Neuronal stem cell (in vitro differentiated cells): ENCODE measurements at regions not wholly inside any gene's neighbourhood (a gene's known extent, or its start where the extent isn't known, plus 50 kb on each side); places are given as distances from the start of the nearest gene placed in this dataset.
"Not testable (repeated sequence)": the region's sequence is repeated elsewhere in the genome, so short reads cannot be mapped to it uniquely, and the experiment has no call there.

ENCODE experiments used
- DNase-seq: peaks from one replicate; pipeline ENCODE4 v3.0.0-alpha.2; 2013; ENCODE audit warnings: low spot score
- H2AFZ ChIP-seq: one replicate; pipeline ENCODE4 v1.6.1; 2013; ENCODE audit warnings: mild to moderate bottlenecking, low read length, inconsistent platforms
- H2AK5ac ChIP-seq: 2 replicates; pipeline ENCODE4 v1.6.1; 2013; ENCODE audit warnings: low read depth, mild to moderate bottlenecking, inconsistent platforms, low read length, moderate library complexity, mixed read lengths
- H2BK120ac ChIP-seq: 2 replicates; pipeline ENCODE4 v1.6.1; 2013; ENCODE audit warnings: low read depth, mild to moderate bottlenecking, inconsistent platforms, low read length, moderate library complexity, mixed read lengths
- H2BK12ac ChIP-seq: one replicate; pipeline ENCODE4 v1.6.1; 2013; ENCODE audit warnings: low read length, inconsistent platforms
- H2BK15ac ChIP-seq: 2 replicates; pipeline ENCODE4 v1.6.1; 2013; ENCODE audit warnings: mild to moderate bottlenecking, low read length, inconsistent platforms, mixed read lengths
- H2BK5ac ChIP-seq: one replicate; pipeline ENCODE4 v1.6.1; 2013; ENCODE audit warnings: inconsistent platforms, mild to moderate bottlenecking, low read length, moderate library complexity
- H3K14ac ChIP-seq: one replicate; pipeline ENCODE4 v1.6.1; 2013; ENCODE audit warnings: low read length, inconsistent platforms
- H3K18ac ChIP-seq: 2 replicates; pipeline ENCODE4 v1.6.1; 2013; ENCODE audit warnings: low read length, inconsistent platforms
- H3K23ac ChIP-seq: 2 replicates; pipeline ENCODE4 v1.6.1; 2013; ENCODE audit warnings: low read depth, mild to moderate bottlenecking, mixed read lengths, low read length, inconsistent platforms; ENCODE audit not compliant: poor library complexity
- H3K27ac ChIP-seq: replicated peaks from 3 replicates; pipeline ENCODE4 v1.5.1; 2013; ENCODE audit warnings: low read length, inconsistent platforms
- H3K27me3 ChIP-seq, 3 experiments: 2 replicates each; pipeline ENCODE4 v1.6.1; 2013; ENCODE audit warnings: low read length in 3 of 3, mild to moderate bottlenecking in 2 of 3, inconsistent platforms in 1 of 3, low read depth in 1 of 3, mixed read lengths in 1 of 3, moderate library complexity in 1 of 3; ENCODE audit not compliant: control insufficient read depth in 3 of 3, insufficient read depth in 3 of 3
- H3K36me3 ChIP-seq, 2 donors: replicated peaks in 1 of 2; 2 replicates each; pipeline ENCODE4 v1.6.1; 2013; ENCODE audit warnings: low read length in 2 of 2; ENCODE audit not compliant: control insufficient read depth in 2 of 2, insufficient read depth in 2 of 2
- H3K4ac ChIP-seq: 2 replicates; pipeline ENCODE4 v1.6.1; 2013; ENCODE audit warnings: inconsistent platforms, mild to moderate bottlenecking, low read length, moderate library complexity
- H3K4me1 ChIP-seq, 2 donors: 1 replicate in 1 of 2; 2 replicates in 1 of 2; pipeline ENCODE4 v1.6.1; 2013; ENCODE audit warnings: low read length in 2 of 2, low read depth in 1 of 2; ENCODE audit not compliant: control insufficient read depth in 2 of 2, insufficient read depth in 1 of 2
- H3K4me2 ChIP-seq: one replicate; pipeline ENCODE4 v1.6.1; 2013; ENCODE audit warnings: mild to moderate bottlenecking, low read length, inconsistent platforms; ENCODE audit not compliant: insufficient read depth, poor library complexity, severe bottlenecking
- H3K4me3 ChIP-seq, 2 donors: 2 replicates each; pipeline ENCODE4 v1.5.1; 2013; ENCODE audit warnings: low read length in 2 of 2, mild to moderate bottlenecking in 2 of 2, inconsistent platforms in 1 of 2, moderate library complexity in 1 of 2
- H3K79me1 ChIP-seq: one replicate; pipeline ENCODE4 v1.6.1; 2013; ENCODE audit warnings: low read depth, mild to moderate bottlenecking, inconsistent platforms, low read length, moderate library complexity
- H3K9ac ChIP-seq: one replicate; pipeline ENCODE4 v1.6.1; 2013; ENCODE audit warnings: mild to moderate bottlenecking, low read depth, low read length, inconsistent platforms; ENCODE audit not compliant: poor library complexity
- H3K9me3 ChIP-seq, 2 donors: replicated peaks in 1 of 2; 2 replicates each; pipeline versions ENCODE3 to v1.6.1; 2013; ENCODE audit warnings: low read length in 2 of 2, mild to moderate bottlenecking in 2 of 2, inconsistent platforms in 1 of 2, low read depth in 1 of 2, mixed read lengths in 1 of 2, moderate library complexity in 1 of 2; ENCODE audit not compliant: control insufficient read depth in 2 of 2, insufficient read depth in 1 of 2
- H4K8ac ChIP-seq: one replicate; pipeline ENCODE4 v1.6.1; 2013; ENCODE audit warnings: low read depth, mild to moderate bottlenecking, inconsistent platforms, low read length, moderate library complexity
- H4K91ac ChIP-seq: one replicate; pipeline ENCODE4 v1.6.1; 2013; ENCODE audit warnings: low read length, low read depth, mild to moderate bottlenecking, inconsistent platforms; ENCODE audit not compliant: poor library complexity
- WGBS, 2 donors: extraction: QIAGEN DNeasy Blood & Tissue Kit; methylation state at CpG; one replicate each; pipeline ENCODE4 v1.1.7; 2013; ENCODE audit warnings: missing lambda C conversion rate in 2 of 2, mixed read lengths in 1 of 2; ENCODE audit not compliant: insufficient read length in 2 of 2, insufficient replicate concordance in 1 of 2; ENCODE audit errors: extremely low coverage in 2 of 2; 5-methylcytosine and 5-hydroxymethylcytosine counted together

- not testable (repeated sequence) for H3K9ac ChIP-seq, H2BK120ac ChIP-seq, H3K23ac ChIP-seq, H3K36me3 ChIP-seq, H2AK5ac ChIP-seq, H3K4ac ChIP-seq, H3K14ac ChIP-seq, H2BK15ac ChIP-seq, H4K8ac ChIP-seq, H3K9me3 ChIP-seq, H2BK5ac ChIP-seq, H2AFZ ChIP-seq, H3K79me1 ChIP-seq, DNase-seq, H4K91ac ChIP-seq, H3K18ac ChIP-seq, H3K27ac ChIP-seq, H3K4me2 ChIP-seq, H3K4me3 ChIP-seq, H2BK12ac ChIP-seq, H3K4me1 ChIP-seq
- WGBS, 2 donors: no CpG with 5 or more reads among the region's 3 CpGs
- peaks cover 0 to 19% (median 0%) of the 10 kb centered on the region in 3 experiments for H3K27me3 ChIP-seq
Observed at GRCh38 chr17:21470422-21470821, 94.3 kb downstream of the KCNJ12 start.

- Histone ChIP-seq H3K14ac (no peak overlapping the region), H3K9ac (no peak overlapping the region), H3K9me3 (no peaks in the 10 kb centered on the region), H3K23ac (no peak overlapping the region), H3K27ac (no peak overlapping the region), H4K91ac (no peak overlapping the region), H2BK12ac (no peak overlapping the region), H3K18ac (no peak overlapping the region), H3K4me2 (no peak overlapping the region), H3K79me1 (no peaks in the 10 kb centered on the region), H2AK5ac (no peak overlapping the region), H2BK15ac (no peak overlapping the region), H3K4ac (no peak overlapping the region), H3K27me3 (peaks cover 0 to 16% (median 0%) of the 10 kb centered on the region in 3 experiments), H4K8ac (no peak overlapping the region), H2BK5ac (no peak overlapping the region), H3K4me3 (no peak overlapping the region), H2BK120ac (no peak overlapping the region), H3K4me1 (no peaks in the 10 kb centered on the region), H2AFZ (no peak overlapping the region), H3K36me3 (no peaks in the 10 kb centered on the region)
- DNase-seq: no peak
- WGBS, 2 donors: no CpG with 5 or more reads among the region's 1 CpG
Observed at GRCh38 chr17:21470861-21471260, 94.7 kb downstream of the KCNJ12 start.

- DNase-seq: no peak
- H3K36me3 ChIP-seq: no peaks in the 10 kb centered on the region
- no peak overlapping the region for H4K91ac ChIP-seq
- H2AK5ac ChIP-seq: no peak overlapping the region
- no peak overlapping the region for H3K4ac ChIP-seq
- H3K79me1 ChIP-seq: no peaks in the 10 kb centered on the region
- no peak overlapping the region for H4K8ac ChIP-seq
- H3K4me1 ChIP-seq: no peaks in the 10 kb centered on the region
- no peak overlapping the region for H3K14ac ChIP-seq
- no peak overlapping the region for H3K4me2 ChIP-seq
- no peak overlapping the region for H3K27ac ChIP-seq
- no CpG with 5 or more reads among the region's 5 CpGs for WGBS, 2 donors
- no peak overlapping the region for H3K4me3 ChIP-seq
- no peak overlapping the region for H3K9ac ChIP-seq
- H2BK120ac ChIP-seq: no peak overlapping the region
- peaks cover 0 to 6% of the 10 kb centered on the region in 2 donors for H3K9me3 ChIP-seq
- H3K27me3 ChIP-seq: peaks cover 0 to 6% (median 0%) of the 10 kb centered on the region in 3 experiments
- no peak overlapping the region for H2BK5ac ChIP-seq
- H2AFZ ChIP-seq: no peak overlapping the region
- no peak overlapping the region for H3K23ac ChIP-seq
- H2BK12ac ChIP-seq: no peak overlapping the region
- H2BK15ac ChIP-seq: no peak overlapping the region
- H3K18ac ChIP-seq: no peak overlapping the region
Observed at GRCh38 chr17:21474815-21475214, 98.7 kb downstream of the KCNJ12 start.

- Histone ChIP-seq H4K91ac (no peak overlapping the region), H2BK120ac (no peak overlapping the region), H3K4me1 (peaks cover 0 to 2% of the 10 kb centered on the region in 2 donors), H4K8ac (no peak overlapping the region), H2BK15ac (no peak overlapping the region), H3K36me3 (no peaks in the 10 kb centered on the region), H3K14ac (no peak overlapping the region), H3K27ac (no peak overlapping the region), H2BK5ac (no peak overlapping the region), H3K18ac (no peak overlapping the region), H3K4me2 (no peak overlapping the region), H3K27me3 (peaks cover 0 to 6% (median 0%) of the 10 kb centered on the region in 3 experiments), H3K79me1 (no peaks in the 10 kb centered on the region), H2AK5ac (no peak overlapping the region), H3K9me3 (peaks cover 0 to 6% of the 10 kb centered on the region in 2 donors), H2BK12ac (no peak overlapping the region), H3K4me3 (no peak overlapping the region), H2AFZ (no peak overlapping the region), H3K23ac (no peak overlapping the region), H3K4ac (no peak overlapping the region), H3K9ac (no peak overlapping the region)
- no CpG with 5 or more reads among the region's 8 CpGs for WGBS, 2 donors
- no peak for DNase-seq
Observed at GRCh38 chr17:21475571-21475970, 99.4 kb downstream of the KCNJ12 start.
